ENCODE measurements at regions not wholly inside any gene's neighbourhood (a gene's known extent, or its start where the extent isn't known, plus 50 kb on each side); places are given as distances from the start of the nearest gene placed in this dataset.

DNA sequence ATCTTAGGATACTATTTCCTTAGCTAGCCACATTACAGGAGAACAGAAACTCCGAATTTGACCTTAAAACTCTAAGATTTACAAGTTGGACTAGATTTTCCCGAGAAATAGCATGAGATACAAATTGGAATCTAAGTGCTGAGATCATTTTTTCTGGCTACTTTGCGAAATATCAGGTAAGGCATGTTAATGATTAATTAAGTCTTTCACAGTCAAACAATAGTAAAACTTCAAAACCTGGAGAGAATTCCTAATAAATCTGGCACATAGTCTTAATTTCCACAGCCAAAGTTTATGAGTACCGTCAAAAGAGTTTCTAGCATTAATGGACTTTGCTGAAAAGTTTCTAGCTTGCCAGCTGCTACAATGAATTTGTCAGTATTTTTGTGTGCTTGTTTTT is 379.5 kb upstream of the TOM1L1 start:
- TF ChIP-seq RAD21 (IDR thresholded peaks at IDR 0.05; ENCODE audit: low read depth) = no peak
- TF ChIP-seq CTCF (IDR thresholded peaks at IDR 0.05 in 2 of 3, conservative IDR thresholded peaks at IDR 0.05 in 1 of 3; ENCODE audit: borderline replicate concordance in 1 of 3, insufficient read depth in 1 of 3, low read depth in 2 of 3, low read length in 2 of 3) = no peak
- TF ChIP-seq POLR2AphosphoS5 (IDR thresholded peaks at IDR 0.05; ENCODE audit: low read depth, low read length) = no peak
- TF ChIP-seq, protein P1, sequence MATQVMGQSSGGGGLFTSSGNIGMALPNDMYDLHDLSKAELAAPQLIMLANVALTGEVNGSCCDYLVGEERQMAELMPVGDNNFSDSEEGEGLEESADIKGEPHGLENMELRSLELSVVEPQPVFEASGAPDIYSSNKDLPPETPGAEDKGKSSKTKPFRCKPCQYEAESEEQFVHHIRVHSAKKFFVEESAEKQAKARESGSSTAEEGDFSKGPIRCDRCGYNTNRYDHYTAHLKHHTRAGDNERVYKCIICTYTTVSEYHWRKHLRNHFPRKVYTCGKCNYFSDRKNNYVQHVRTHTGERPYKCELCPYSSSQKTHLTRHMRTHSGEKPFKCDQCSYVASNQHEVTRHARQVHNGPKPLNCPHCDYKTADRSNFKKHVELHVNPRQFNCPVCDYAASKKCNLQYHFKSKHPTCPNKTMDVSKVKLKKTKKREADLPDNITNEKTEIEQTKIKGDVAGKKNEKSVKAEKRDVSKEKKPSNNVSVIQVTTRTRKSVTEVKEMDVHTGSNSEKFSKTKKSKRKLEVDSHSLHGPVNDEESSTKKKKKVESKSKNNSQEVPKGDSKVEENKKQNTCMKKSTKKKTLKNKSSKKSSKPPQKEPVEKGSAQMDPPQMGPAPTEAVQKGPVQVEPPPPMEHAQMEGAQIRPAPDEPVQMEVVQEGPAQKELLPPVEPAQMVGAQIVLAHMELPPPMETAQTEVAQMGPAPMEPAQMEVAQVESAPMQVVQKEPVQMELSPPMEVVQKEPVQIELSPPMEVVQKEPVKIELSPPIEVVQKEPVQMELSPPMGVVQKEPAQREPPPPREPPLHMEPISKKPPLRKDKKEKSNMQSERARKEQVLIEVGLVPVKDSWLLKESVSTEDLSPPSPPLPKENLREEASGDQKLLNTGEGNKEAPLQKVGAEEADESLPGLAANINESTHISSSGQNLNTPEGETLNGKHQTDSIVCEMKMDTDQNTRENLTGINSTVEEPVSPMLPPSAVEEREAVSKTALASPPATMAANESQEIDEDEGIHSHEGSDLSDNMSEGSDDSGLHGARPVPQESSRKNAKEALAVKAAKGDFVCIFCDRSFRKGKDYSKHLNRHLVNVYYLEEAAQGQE (IDR thresholded peaks at IDR 0.05; ENCODE audit: low read depth) = no peak
- no peak for TF ChIP-seq ZBTB33 (IDR thresholded peaks at IDR 0.05; ENCODE audit: extremely low read depth, insufficient replicate concordance, low read length)
- no peak for TF ChIP-seq CBX3 (IDR thresholded peaks at IDR 0.05; ENCODE audit: low read depth)
- TF ChIP-seq POLR2A (IDR thresholded peaks at IDR 0.05; ENCODE audit: borderline replicate concordance, extremely low read depth, insufficient read depth, insufficient read length) = no peak
- no peak for TF ChIP-seq EZH2phosphoT487 (IDR thresholded peaks at IDR 0.05; ENCODE audit: borderline replicate concordance)
- TF ChIP-seq, protein P2, sequence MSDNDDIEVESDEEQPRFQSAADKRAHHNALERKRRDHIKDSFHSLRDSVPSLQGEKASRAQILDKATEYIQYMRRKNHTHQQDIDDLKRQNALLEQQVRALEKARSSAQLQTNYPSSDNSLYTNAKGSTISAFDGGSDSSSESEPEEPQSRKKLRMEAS (IDR thresholded peaks at IDR 0.05) = no peak
- TF ChIP-seq EZH2 (IDR thresholded peaks at IDR 0.05) = no peak
- no peak for TF ChIP-seq JUND (IDR thresholded peaks at IDR 0.05)
